Activated CD4-positive, CD25-positive, alpha-beta regulatory T cell treated with anti-CD3 and anti-CD28 coated beads, Interleukin-2, amount 50 U/mL, for 72 hours (primary cell): ENCODE measurements at regions not wholly inside any gene's neighbourhood (a gene's known extent, or its start where the extent isn't known, plus 50 kb on each side); places are given as distances from the start of the nearest gene placed in this dataset.

ENCODE experiments used
- DNase-seq: peaks from one replicate; pipeline ENCODE4 v3.0.0; 2021

GRCh38 chr2:121862286-121862685 is 106.8 kb downstream of the TSN start:
- DNase-seq: no peak

GRCh38 chr2:121865914-121866313 is 110.5 kb downstream of the TSN start:
- no peak for DNase-seq

GRCh38 chr2:121866789-121867188 is 111.3 kb downstream of the TSN start:
- no peak for DNase-seq

GRCh38 chr2:121868652-121869051 is 113.2 kb downstream of the TSN start:
- no peak for DNase-seq

- DNase-seq: no peak
Observed at GRCh38 chr2:121869363-121869762, 113.9 kb downstream of the TSN start.

- no peak for DNase-seq
Observed at GRCh38 chr2:121869873-121870272, 114.4 kb downstream of the TSN start.

- no peak for DNase-seq
Observed at GRCh38 chr2:121872651-121873050, 117.2 kb downstream of the TSN start.

GRCh38 chr2:121873864-121874263 is 118.4 kb downstream of the TSN start:
- DNase-seq: no peak

GRCh38 chr2:121875585-121876185 is 120.2 kb downstream of the TSN start:
- DNase-seq: no peak

- DNase-seq: no peak
Observed at GRCh38 chr2:121877366-121877765, 121.9 kb downstream of the TSN start.

- no peak for DNase-seq
Observed at GRCh38 chr2:121880283-121880682, 124.8 kb downstream of the TSN start.

GRCh38 chr2:121881038-121881437 is 125.6 kb downstream of the TSN start:
- no peak for DNase-seq

- DNase-seq: no peak
Observed at GRCh38 chr2:121881950-121882349, 126.5 kb downstream of the TSN start.

- DNase-seq: no peak
Observed at GRCh38 chr2:121884078-121884477, 128.6 kb downstream of the TSN start.

- no peak for DNase-seq
Observed at GRCh38 chr2:121884511-121884921, 129.1 kb downstream of the TSN start.

- DNase-seq: no peak
Observed at GRCh38 chr2:121886059-121886458, 130.6 kb downstream of the TSN start.

- DNase-seq: no peak
Observed at GRCh38 chr2:121887513-121888188, 132.2 kb downstream of the TSN start.

- no peak for DNase-seq
Observed at GRCh38 chr2:121888189-121888557, 132.7 kb downstream of the TSN start.

- DNase-seq: no peak
Observed at GRCh38 chr2:121890041-121890440, 134.6 kb downstream of the TSN start.

- DNase-seq: no peak
Observed at GRCh38 chr2:121895723-121896571, 140.5 kb downstream of the TSN start.

GRCh38 chr2:121897335-121897970 is 142.0 kb downstream of the TSN start:
- DNase-seq: no peak

- no peak for DNase-seq
Observed at GRCh38 chr2:121898483-121898882, 143.0 kb downstream of the TSN start.

GRCh38 chr2:121900391-121900790 is 144.9 kb downstream of the TSN start:
- DNase-seq: no peak

GRCh38 chr2:121902171-121902591 is 146.7 kb downstream of the TSN start:
- no peak for DNase-seq
